ENCODE measurements at regions not wholly inside any gene's neighbourhood (a gene's known extent, or its start where the extent isn't known, plus 50 kb on each side); places are given as distances from the start of the nearest gene placed in this dataset.
"Not testable (repeated sequence)": the region's sequence is repeated elsewhere in the genome, so short reads cannot be mapped to it uniquely, and the experiment has no call there.

GRCh38 chr6:19337101-19337500, 500.1 kb upstream of the ID4 start:
- no peak for DNase-seq

DNA sequence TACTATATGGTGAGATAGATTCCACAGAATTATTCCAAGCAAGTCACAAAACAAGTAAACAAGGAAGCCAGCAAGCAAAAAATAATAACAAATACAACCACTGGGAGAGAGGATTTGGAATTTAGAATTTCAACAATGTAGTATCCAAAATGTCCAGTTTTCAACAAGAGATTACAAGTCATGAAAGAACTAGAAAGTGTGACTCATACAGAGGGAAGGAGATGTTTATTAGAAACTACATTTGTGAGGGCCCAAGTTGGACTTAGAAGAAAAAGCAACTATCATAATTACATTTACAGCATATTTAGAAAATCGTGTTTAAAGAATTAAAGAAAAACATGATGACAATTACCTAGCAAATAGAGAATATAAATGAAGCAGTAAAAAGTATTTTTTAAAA, 494.6 kb upstream of the ID4 start:
- no peak for DNase-seq

GRCh38 chr6:19349429-19349828, 487.7 kb upstream of the ID4 start:
- no peak for DNase-seq

DNA sequence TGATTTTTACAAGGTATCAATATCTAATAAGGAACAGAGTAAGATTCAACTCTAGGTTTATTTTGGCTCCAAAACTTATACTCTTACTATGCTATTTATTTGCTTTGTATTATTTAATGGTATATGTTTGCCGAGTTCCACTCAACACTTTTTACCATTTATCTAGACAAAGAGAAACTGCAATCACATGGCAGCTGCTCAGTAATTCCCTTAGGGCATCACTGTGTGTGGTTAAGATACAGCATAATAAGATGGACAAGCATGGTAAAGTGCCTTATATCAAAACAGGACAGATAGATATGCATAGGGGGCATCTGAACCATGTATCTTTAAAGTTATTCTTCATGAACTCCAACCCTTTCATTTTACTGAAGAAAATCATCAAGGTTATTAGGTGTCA, 483.0 kb upstream of the ID4 start:
- DNase-seq: no peak

DNA sequence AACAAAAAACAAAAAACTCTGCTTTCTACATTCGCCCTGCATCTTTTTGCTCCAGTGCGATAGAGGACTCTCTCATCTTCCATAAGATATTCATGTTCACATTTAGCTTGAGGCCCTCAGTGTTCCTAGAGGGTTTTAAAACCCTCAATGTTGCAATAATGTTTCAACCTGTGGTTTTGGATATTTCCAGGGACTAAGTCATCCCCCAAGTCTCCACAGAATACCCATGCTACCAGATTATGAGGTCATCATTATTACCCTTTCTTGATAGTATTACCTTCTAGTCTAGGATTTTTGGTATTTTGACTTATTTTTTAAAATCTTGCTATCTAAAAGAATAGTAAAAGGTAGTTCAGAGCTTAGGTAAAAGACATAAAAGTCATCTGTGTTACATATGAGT, 480.5 kb upstream of the ID4 start:
- no peak for DNase-seq

- no peak for DNase-seq
Measured at GRCh38 chr6:19362396-19362795, 474.8 kb upstream of the ID4 start.

GRCh38 chr6:19368511-19368910, 468.7 kb upstream of the ID4 start:
- DNase-seq: no peak

GRCh38 chr6:19369785-19370184, 467.4 kb upstream of the ID4 start:
- no peak for DNase-seq

DNA sequence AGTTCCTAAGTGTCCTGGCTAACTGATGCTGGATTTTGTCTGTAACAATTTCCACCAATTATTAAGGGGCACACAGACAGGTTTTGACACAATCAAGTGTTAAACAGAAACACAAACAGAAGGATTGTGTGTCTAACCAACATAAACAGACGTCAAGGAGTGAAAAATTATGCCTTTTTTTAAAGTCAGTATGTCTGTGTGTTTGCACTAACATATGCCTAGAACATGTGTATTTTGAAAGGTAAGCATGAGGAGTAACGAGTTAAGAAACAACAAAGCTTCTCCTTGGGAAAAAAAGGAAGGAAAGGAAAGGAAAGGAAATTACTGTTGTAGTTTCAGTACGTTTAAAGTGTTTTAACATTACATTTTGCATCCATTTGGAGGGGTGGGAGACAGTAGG, 466.3 kb upstream of the ID4 start:
- DNase-seq: no peak

DNA sequence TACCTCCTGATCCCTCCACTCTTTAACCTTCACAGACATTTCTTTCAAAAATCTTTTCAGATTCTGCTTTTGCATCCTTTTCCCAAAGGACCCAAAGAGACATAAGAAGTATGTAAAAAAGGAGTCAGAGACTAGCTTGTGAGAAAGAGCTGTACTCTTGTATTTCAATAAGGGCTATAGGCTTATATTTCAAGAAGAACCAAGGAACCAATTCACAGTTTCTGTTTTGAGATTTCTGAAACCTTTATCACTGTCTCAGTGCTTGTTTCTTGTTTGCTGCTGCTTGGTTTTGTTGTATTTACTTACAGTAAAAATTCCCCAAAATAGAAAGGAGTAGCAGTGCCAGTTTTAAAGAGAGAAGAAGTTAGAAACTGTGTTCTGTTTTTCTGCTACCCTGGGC, 461.6 kb upstream of the ID4 start:
- no peak for DNase-seq

DNA sequence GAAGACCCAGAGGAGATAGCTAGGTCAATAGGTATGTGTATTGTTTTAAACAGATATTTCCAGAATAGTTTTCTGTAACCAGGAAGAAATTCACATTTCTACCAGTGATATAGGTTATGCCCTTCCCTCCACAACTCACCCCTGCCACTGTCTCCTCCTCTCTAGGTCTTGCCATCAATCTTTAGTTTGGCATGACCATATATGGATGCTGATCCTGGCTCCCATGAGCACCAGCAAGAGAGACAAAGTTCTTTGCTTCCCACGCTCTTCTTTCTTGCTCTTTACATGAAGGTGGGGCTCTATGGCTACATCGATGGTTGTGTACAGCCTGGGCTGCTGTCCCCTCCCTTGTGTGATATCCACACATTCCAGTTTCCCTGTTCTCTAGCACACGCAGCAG, 459.4 kb upstream of the ID4 start:
- DNase-seq: no peak

DNA sequence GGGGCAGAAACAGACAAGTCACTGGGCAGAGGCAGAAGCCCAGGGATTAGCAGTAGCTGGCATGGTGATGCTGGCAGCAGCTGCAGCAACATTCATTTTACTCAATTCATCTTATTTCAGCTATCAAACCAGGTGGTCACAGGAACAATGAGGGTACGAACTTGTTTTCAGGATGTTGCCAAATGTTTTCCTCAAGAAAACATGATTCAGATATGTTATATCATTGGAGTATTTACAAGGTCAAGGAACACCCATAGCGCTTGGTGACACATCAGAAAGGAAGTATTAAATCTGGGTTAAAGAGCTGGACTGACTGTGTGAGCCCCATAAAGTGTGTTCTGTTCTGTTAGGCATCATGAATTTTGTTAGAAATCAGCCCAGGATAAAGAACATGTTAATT, 456.9 kb upstream of the ID4 start:
- no peak for DNase-seq

GRCh38 chr6:19382676-19383075, 454.5 kb upstream of the ID4 start:
- no peak for DNase-seq

DNA sequence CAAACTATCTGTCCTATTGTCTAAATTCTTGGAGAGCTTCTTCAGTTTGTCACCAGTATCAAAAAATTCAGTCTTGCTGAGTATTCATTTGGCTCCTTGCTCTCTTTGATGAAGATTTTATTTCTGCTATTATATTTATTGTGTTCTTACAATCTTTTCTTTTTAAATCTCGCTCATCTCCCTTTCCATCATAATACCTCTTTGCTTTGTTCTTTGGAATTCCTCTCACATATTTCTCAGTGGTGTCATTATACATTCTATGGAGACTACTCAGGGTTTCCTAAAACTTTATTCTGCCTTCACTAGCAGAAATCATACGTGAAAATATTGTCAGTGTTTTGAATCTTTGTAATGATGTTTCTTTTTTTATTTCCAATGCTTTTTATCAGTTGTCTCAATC, 445.2 kb upstream of the ID4 start:
- no peak for DNase-seq

GRCh38 chr6:19394051-19394450, 443.1 kb upstream of the ID4 start:
- DNase-seq: no peak

GRCh38 chr6:19394687-19395086, 442.5 kb upstream of the ID4 start:
- no peak for DNase-seq

DNA sequence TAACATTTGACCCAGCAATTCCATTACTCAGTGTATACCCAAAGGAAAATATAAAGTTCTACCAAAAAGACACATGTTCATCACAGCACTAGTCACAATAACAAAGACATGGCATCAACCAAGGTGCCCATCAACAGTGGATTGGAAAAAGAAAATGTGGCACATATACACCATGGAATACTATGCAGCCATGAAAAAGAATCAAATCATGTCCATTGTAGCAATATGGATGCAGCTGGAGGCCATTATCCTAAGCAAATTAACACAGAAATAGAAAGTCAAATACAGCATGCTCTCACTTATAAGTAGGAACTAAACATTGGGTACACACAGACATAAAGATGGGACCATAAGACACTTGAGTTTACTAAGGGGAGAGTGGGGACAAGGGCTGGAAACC, 441.9 kb upstream of the ID4 start:
- no peak for DNase-seq

GRCh38 chr6:19399406-19399805, 437.8 kb upstream of the ID4 start:
- no peak for DNase-seq

DNA sequence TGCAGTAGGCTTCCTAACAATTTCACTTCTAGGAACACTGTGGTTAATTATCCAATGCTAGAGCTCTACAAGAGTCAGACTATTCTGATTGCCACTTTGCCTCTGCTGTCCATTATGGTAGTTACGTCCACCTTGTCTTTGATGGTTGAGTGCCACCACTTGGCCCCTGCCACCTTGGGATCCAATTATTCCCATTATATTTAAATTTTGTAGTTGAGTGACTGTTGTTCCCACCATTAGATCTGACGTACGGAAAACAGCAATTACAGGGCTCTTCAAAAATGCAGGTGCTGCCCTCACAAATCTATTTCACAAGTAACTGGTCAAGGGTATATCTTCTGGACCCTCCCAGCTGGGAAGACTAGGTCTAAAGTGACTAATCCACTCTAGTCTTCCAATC, 432.3 kb upstream of the ID4 start:
- not testable (repeated sequence) for DNase-seq

- no peak for DNase-seq
Measured at GRCh38 chr6:19408331-19408730, 428.8 kb upstream of the ID4 start.

GRCh38 chr6:19410481-19410880, 426.7 kb upstream of the ID4 start:
- DNase-seq: no peak

GRCh38 chr6:19413323-19413722, 423.8 kb upstream of the ID4 start:
- DNase-seq: no peak

GRCh38 chr6:19415605-19416326, 421.4 kb upstream of the ID4 start:
- no peak for DNase-seq

GRCh38 chr6:19416811-19417210, 420.4 kb upstream of the ID4 start:
- DNase-seq: no peak

DNA sequence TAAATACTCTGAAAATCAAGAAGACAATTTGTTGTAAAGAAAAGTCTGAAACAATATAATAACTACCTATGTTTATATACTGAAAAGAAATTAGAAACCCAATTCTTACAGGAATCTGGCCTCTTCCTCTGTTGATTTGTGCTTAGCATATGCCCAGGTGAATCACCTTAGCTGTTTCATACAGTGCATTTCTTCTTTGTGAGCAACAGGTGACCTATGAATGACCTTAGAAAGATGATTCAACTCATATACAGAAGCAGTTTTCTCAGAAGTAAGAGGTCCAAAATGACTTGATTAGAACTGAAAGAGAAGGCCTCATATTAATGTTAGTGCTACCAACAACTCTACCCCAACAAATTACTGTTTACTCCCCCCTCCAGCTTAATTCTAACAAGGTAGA, 419.5 kb upstream of the ID4 start:
- DNase-seq: no peak

DNA sequence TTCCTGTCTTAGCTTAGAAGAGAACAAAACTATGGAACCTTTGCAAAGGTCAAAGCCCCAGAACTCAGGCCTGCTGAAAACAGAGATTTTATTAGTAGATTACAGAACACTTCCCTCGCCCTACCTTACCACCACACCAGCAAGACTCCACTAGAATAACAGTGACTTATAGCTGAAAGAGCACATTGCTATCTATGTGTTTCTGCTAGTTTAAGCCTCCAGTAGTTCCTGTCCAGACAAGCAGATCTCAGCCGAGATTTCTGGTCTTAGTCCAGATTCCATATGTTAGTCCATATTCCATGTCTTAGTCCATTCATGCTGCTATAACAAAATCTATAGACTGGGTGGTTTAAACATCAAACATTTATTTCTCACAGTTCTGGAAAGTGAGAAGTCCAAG, 412.3 kb upstream of the ID4 start:
- no peak for DNase-seq
